Hindlimb muscle (tissue), 1 donor: ENCODE measurements at regions not wholly inside any gene's neighbourhood (a gene's known extent, or its start where the extent isn't known, plus 50 kb on each side); places are given as distances from the start of the nearest gene placed in this dataset.
"Not testable (repeated sequence)": the region's sequence is repeated elsewhere in the genome, so short reads cannot be mapped to it uniquely, and the experiment has no call there.

Experiments
- DNase-seq: peaks from one replicate; pipeline ENCODE4 v3.0.0-alpha.2; 2013

- peak; percentile 7 for DNase-seq
These were observed 432.2 kb upstream of the SGO1 start for GRCh38 chr3:20618181-20618580.

GRCh38 chr3:20615982-20616381, 430.0 kb upstream of the SGO1 start:
- not testable (repeated sequence) for DNase-seq

- DNase-seq = no peak
These were observed 422.2 kb upstream of the SGO1 start for GRCh38 chr3:20608054-20608738.

GRCh38 chr3:20604659-20605058, 418.7 kb upstream of the SGO1 start:
- DNase-seq = no peak

- no peak for DNase-seq
These were observed 403.3 kb upstream of the SGO1 start for GRCh38 chr3:20589275-20589674.

- no peak for DNase-seq
These were observed 402.8 kb upstream of the SGO1 start for GRCh38 chr3:20588781-20589180.

GRCh38 chr3:20583648-20584047, 397.6 kb upstream of the SGO1 start:
- no peak for DNase-seq

- no peak for DNase-seq
These were observed 390.2 kb upstream of the SGO1 start for GRCh38 chr3:20576228-20576627.

GRCh38 chr3:20575146-20575545, 389.1 kb upstream of the SGO1 start:
- no peak for DNase-seq

GRCh38 chr3:20574746-20575145, 388.7 kb upstream of the SGO1 start:
- DNase-seq = no peak

GRCh38 chr3:20573175-20573574, 387.2 kb upstream of the SGO1 start:
- DNase-seq = no peak

- no peak for DNase-seq
These were observed 386.5 kb upstream of the SGO1 start for GRCh38 chr3:20572473-20572872.

- no peak for DNase-seq
These were observed 383.3 kb upstream of the SGO1 start for GRCh38 chr3:20569310-20569709.

GRCh38 chr3:20564966-20565365, 379.0 kb upstream of the SGO1 start:
- DNase-seq = no peak

- DNase-seq = no peak
These were observed 378.0 kb upstream of the SGO1 start for GRCh38 chr3:20563985-20564384.

GRCh38 chr3:20563251-20563650, 377.2 kb upstream of the SGO1 start:
- DNase-seq = no peak

- no peak for DNase-seq
These were observed 375.2 kb upstream of the SGO1 start for GRCh38 chr3:20561166-20561565.

- DNase-seq = not testable (repeated sequence)
These were observed 374.4 kb upstream of the SGO1 start for GRCh38 chr3:20560446-20560845.

GRCh38 chr3:20558161-20558560, 372.2 kb upstream of the SGO1 start:
- DNase-seq = no peak

- DNase-seq = no peak
These were observed 370.7 kb upstream of the SGO1 start for GRCh38 chr3:20556661-20557060.

- no peak for DNase-seq
These were observed 366.7 kb upstream of the SGO1 start for GRCh38 chr3:20552605-20553275.

- DNase-seq = not testable (repeated sequence)
These were observed 361.6 kb upstream of the SGO1 start for GRCh38 chr3:20547361-20548269.

- DNase-seq = no peak
These were observed 360.6 kb upstream of the SGO1 start for GRCh38 chr3:20546636-20547035.
